ENCODE measurements at regions not wholly inside any gene's neighbourhood (a gene's known extent, or its start where the extent isn't known, plus 50 kb on each side); places are given as distances from the start of the nearest gene placed in this dataset.
"Not testable (repeated sequence)": the region's sequence is repeated elsewhere in the genome, so short reads cannot be mapped to it uniquely, and the experiment has no call there.

DNA sequence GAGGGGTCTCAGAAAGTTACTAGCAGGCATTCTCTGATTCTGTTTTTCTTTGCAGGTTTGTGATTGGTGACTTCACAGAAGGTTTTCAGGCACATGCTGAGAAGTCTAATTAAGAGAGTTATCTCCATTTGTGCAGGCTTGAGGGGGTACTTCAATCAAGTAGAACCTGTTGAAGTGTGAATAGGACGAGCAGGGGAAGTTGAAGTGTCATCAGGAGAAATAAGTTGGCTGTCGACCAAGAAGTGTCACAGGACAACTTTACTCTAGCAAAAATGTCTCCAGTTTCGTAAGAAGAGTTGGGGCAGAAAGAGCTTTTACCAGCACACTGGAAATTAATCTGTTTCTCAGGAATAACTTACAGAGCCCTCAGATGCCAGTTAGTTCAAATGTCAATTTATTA lies 576.5 kb upstream of the SLITRK5 start:
- DNase-seq (ENCODE audit: low read depth), result no peak

DNA sequence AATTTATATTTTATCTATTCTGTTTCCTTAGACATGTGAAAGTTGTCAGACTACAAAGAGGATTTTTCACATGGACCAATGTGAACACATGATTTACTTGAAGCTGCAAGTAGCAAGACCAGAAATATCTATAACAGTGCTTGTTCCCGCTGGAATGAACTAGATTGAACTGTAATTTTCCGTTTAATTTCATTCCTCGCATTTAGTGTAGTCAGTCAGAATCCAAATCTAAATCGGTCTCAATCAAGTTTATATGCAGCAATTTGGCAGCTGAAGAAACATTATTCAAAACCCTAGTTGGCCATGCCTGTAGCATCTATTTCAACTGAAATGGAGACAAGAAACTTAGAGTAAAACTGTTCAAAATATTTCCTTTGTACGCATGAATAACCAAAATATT lies 570.7 kb upstream of the SLITRK5 start:
- DNase-seq (ENCODE audit: low read depth), result no peak

DNA sequence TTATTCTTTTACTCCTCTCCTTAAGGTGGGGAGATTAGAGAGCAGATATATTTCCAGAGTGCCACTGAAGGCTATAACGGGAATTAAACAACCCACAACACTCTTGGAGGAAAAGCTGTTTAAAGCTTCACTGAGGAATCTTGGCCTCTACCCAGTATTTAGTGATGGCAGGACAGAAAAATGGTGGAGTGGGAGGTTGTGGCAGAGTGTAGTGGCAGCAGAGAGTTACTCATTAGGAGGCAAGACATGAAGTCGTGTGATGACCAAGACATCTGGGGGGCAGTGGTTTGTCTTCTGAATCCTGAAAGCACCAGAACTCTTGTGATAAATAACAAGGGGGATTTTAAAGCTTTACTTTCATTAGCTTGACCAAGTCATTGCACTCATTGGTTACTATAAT lies 563.5 kb upstream of the SLITRK5 start:
- no peak for DNase-seq (ENCODE audit: low read depth)

DNA sequence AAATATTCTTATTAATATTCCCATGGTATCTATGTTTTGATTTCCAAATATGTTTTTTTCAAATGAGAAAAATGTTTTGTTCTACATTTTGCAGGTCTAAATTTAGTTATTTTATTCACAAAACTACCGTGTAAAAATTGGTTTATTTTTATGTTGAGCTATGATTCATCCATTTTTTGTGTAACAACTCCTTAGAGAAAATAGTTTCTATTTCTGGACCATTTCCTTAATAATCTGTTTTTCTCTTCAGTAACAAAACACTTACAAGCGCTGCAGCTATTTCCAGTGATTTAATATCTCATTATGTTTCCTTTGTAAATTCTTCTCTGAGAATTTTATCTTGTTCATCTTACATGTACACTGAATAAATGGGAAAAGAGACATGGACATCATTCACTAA lies 550.7 kb upstream of the SLITRK5 start:
- DNase-seq (ENCODE audit: low read depth), result no peak

DNA sequence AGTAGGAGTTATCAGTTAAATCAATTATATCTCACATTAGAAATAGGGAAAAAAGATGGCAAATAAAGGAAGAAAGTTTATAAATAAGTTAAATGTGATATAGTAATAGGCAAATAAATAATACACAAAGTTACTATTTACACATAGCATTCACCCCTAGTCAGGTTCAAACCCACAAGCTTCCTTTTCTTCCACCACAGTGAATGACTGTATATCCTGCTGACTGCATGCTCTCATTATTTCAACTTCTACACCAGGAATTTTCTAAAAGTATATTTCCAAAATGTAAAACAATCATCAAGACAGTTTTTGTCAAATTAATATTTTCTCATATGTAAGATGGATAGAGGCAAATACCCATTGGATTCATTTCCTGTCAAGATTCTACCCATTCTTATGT lies 548.6 kb upstream of the SLITRK5 start:
- peak; percentile 45 for DNase-seq (ENCODE audit: low read depth)

DNA sequence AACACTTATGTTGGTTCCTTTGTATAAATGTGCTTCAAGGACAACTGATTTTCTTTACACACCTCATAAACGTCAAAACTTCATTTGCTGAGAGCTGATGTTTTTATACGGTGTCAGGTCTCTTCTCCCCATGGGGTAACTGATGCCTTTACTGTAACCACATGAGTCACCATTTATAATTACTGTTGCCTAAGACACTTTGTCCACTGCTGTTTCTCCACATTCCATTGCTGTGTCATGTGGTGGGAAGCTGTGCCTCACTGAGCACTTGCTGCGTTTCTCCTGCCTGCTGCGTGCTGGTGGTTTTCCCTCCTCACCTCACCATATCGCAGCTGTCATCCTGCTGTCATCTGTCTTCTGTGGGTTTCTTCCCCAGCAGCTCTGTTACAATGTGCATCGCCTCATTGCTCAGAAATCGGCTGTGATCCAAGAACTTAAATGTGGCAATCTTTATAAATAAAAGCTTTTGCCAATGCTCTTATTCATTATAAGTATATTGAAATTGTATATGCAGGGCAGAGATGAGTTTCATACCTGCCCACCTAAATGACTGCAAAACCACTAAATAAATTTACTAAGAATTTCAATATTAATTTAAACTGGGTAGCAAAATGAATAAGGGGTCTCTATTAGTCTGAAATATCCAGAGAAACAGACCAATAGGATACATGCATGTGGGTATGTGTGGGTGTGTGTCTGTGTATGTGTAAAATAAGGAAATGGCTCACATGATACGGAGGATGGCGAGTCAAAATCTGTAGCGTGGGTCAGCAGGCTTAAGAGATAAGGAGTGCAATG lies 547.0 kb upstream of the SLITRK5 start:
- DNase-seq (ENCODE audit: low read depth), result peak; percentile 99

DNA sequence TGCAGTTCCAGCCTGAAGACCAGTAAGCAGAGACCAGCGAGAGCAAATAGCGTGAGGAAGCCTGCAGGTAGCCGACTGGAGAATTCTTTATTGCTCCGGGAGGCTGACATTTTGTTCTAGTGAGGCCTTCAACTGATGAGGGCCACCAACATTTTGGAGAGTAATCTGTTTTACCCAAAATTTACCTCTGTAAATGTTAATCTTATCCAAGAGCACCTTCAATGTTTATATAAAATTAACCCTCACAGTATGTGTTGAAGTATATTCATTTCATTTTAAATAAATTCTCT lies 546.4 kb upstream of the SLITRK5 start:
- no peak for DNase-seq (ENCODE audit: low read depth)

DNA sequence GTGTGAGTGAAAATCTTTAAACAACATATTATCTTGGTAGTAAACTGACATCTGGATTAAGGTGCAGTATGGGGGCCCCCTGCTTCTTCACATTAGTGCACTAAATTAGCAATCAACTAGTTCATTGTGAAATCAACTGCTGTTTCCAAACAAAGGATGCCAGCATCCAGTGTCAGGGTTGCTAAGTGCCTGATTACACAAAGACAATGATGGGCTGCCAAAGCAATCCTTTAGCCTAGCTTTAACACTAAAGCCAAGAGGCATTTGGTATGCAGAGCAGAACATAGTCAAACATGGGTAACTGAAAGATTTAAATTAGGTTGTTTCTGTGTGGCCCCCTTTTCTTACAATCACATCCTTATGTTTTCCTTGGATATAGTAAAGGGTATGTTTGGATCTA lies 543.1 kb upstream of the SLITRK5 start:
- DNase-seq (ENCODE audit: low read depth), result no peak

DNA sequence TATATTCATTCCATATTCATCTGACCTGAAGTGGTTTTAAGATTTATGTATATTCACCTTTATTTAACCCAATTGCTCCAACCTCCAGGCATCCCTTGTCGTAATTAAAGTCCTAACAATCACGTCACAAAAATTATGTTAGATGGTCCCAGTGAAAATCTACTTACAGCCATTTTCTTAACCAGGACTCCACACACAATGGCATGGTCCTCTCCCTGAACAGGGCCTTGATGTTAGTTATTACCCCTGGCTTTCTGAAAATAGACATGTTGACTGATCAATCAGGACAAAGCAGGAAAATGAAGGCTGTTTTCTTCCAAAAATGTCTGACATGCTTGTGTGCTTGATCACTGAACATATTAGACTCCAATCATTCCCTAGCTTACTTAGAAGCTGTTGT lies 542.7 kb upstream of the SLITRK5 start:
- no peak for DNase-seq (ENCODE audit: low read depth)

DNA sequence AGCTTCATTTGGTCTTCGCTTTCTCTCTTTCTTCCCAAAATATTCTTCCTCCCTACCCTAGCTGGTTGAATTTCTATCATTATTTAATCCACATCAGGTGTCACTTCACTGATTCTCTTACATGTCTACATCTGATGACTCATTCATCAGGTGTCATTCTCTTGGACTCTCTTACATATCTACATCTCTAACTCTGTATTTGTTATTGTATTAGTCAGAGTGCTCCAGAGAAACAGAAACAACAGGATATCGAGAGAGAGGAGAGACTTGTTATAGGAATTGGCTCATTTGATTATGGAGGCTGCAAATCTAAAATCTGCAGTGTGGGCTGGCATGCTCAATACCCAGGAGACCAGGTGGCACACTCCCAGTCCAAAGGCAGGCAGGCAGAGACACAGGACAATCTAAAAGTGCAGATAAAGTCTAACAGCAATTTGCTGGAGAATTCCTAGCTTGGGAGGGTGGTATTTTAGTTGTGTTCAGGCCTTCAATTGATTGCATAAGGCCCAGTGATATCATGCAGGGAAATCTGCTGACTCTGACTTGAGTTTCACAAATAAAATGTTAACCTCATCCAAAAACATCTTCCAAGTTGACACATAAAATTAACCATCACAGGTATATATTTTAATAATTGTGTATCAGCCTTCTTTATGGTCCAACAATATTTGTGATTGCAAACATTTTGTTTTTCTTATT lies 541.4 kb upstream of the SLITRK5 start:
- DNase-seq (ENCODE audit: low read depth), result no peak

DNA sequence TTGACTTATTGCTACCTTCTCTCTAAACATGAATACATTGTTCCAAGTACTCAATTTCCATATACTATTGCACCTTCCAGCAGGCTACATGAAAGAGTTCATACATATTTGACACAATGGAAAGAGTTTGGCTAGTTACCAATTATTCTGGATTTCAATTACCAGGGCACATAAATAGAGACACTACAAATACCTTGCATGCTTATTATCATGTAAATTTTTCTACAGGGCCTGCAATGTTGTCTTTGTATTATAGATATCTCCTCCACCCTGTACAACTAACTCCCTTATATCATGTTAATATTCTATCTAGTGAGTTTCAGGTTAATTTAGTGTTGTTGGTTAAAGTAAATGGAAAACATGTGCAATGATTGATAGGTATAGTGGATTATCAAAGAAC lies 540.7 kb upstream of the SLITRK5 start:
- DNase-seq (ENCODE audit: low read depth), result no peak

DNA sequence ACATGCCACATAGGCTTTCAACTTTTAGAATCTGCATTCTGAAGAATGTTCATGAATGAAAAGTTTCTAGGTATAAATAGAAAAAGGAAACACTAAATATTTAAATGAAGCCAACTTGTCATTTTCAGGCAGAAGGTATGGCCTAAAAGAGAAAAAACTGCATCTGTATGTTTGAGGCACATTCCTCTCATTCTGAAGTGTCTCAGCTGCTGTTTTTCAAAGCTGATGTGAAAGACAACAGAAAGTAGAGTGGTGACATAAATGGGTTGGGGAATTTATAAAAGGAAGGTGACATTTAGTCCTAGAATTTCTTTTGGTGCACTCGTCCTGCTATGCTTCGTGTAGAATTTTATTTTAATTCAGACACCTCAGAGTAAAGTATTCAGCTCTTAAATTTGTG lies 539.6 kb upstream of the SLITRK5 start:
- DNase-seq (ENCODE audit: low read depth), result no peak

DNA sequence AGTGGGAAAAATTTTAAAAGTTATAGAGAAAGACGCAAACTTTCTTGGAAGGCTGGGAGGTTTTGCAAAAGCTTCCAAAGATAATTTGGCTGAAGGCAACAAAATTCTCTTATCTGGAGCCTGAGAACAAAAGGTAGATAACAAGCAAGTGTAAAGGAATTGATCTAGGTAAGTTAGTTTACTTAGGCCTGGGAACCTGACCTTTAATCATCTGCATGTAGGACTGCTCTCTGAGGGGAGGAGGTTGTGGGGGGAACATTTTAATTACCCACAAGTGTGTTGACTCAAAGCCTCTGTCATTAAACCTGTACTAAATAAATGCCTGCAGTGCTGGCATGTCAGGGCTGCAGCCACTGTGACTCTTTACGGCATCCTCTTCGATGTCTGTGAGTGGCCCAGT lies 532.3 kb upstream of the SLITRK5 start:
- no peak for DNase-seq (ENCODE audit: low read depth)

DNA sequence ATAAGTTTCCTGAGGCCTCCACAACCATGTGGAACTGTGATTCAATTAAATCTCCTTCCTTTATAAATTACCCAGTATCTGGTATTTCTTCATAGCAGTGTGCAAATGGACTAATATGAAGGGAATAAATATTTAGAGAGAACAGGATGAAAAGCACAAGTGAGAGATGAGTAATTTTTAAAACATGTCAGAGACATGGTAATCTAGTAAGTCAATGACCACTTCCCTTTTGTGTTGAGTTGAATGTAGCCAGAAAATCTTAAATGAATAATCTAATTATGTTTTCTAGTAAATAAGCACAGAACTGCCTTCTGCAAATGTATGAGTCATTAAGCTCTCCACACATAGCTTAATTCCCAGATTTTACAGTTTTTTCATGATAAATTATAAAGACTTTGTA lies 524.1 kb upstream of the SLITRK5 start:
- peak; percentile 37 for DNase-seq (ENCODE audit: low read depth)

DNA sequence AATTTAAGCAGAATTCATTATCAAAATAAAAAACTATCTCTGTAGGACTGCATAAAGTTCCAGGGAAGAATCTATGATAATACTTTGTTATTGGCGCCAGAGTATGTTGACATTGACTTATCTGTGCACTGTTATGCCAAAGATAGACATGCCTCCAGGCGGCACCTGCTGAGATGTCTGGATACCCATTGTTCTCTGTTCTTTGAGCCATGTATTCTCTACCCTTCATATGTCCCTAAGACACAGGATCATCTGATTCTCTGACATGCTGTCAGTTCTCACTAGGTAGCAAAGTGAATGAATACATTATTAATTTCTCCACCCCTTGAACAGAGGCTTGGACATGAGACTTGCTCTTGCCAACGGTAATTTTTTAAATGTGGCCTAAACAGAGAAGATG lies 517.8 kb upstream of the SLITRK5 start:
- DNase-seq (ENCODE audit: low read depth), result no peak

DNA sequence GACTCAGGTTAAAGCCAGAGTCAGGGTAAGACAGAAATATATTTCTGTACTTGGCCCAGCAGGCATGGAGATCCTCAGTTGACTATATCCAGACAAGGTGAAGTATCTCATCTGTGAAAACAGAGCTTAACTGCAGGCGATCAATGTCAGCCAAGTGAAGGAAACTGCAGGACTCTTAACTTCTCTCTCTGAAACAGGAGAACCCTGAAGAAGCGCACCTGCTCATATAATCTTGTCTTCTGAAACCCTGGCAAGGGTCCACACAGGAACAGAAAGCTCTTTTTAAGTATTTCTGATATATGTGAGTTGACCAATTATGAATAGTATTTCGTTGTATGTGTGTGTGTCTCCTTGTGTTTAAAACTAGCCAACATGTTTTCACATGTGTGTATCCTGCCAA lies 504.8 kb upstream of the SLITRK5 start:
- no peak for DNase-seq (ENCODE audit: low read depth)

DNA sequence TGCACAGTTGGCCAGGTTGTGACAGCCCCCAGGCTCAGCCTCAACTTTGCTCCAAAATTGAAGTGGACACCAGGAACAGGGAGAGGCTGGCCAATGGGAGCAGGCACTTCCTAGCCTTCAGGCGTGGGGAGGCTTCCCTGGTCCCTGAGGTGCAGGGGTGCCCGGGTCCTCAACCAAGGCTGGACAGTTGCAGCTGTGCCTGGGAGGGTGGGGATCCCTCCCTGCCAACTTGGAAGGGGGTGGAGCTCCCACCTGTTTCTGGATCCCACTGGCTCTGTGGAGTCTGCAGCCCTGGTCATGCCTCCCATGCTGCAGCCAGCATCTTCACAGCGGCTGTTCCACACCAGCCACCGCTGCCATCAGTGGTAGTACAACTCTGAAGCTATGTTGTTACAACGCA lies 502.8 kb upstream of the SLITRK5 start:
- DNase-seq (ENCODE audit: low read depth), result no peak

DNA sequence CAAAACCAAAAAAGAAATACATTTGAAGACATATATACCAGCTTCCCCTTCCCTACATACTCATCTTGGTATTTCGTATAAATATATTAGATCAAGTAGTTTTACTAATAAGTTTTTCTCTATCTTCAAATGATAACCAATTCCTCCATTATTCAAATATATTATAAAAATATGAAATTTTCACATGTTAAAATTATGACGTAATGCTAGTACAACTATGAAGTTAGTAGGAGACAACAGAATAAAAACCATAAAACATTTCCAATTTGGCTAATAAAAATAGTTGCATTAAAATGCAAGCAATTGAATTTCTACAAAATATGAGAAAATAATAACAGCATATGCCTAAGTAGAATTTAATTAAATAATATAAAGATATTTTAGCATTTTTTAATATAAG lies 501.8 kb upstream of the SLITRK5 start:
- no peak for DNase-seq (ENCODE audit: low read depth)

DNA sequence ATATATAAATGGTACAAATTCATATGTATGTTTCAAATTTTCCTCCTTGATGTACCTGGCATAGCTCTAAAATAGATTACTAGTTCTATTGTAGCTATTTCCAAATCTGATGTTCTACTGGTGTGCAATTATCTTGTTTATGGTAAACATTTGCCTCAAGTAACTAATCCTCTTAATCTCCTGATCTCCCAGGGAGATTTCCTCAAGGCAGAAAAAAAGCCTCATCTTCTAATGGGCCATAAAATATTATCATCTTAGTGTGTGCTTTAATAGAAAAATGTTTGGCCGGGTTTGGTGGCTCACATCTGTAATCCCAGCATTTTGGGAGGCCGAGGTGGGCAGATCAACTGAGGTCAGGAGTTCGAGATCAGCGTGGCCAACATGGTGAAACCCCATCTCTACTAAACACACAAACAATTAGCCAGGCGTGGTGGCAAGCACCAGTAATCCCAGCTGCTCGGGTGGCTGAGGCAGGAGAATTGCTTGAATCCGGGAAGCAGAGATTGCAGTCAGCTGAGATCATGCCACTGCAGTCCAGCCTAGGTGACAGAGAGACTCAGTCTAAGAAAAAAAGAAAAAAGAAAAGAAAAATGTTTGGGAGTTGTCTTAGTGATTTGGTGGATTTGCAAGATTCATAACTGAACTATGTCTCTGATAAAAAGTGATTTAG lies 498.9 kb upstream of the SLITRK5 start:
- DNase-seq (ENCODE audit: low read depth), result no peak

DNA sequence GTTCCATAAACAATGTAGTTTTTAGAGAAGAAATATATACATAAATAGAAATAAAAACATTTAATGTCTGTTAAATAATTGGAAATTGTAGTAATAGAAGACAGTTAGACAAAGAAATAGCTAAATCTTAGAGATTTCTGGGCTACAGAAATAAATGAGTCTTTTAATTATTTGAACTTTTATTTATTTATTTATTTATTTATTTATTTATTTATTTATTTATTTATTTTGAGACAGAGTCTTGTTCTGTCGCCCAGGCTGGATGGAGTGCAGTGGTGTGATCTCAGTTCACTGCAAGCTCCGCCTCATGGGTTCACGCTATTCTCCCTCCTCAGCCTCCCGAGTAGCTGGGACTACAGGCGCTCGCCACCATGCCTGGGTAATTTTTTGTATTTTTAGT lies 486.0 kb upstream of the SLITRK5 start:
- DNase-seq (ENCODE audit: low read depth), result not testable (repeated sequence)

DNA sequence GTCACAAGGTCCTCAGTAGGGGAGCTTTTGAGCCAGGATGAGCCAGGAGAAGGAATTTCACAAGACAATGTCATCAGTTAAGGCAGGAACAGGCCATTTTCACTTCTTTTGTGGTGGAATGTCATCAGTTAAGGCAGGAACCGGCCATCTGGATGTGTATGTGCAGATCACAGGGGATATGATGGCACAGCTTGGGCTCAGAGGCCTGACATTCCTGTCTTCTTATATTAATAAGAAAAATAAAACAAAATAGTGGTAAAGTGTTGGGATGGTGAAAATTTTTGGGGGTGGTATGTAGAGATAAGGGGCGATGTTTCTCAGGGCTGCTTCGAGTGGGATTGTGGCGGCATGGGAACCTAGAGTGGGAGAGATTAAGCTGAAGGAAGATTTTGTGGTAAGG lies 484.5 kb upstream of the SLITRK5 start:
- DNase-seq (ENCODE audit: low read depth), result not testable (repeated sequence)

DNA sequence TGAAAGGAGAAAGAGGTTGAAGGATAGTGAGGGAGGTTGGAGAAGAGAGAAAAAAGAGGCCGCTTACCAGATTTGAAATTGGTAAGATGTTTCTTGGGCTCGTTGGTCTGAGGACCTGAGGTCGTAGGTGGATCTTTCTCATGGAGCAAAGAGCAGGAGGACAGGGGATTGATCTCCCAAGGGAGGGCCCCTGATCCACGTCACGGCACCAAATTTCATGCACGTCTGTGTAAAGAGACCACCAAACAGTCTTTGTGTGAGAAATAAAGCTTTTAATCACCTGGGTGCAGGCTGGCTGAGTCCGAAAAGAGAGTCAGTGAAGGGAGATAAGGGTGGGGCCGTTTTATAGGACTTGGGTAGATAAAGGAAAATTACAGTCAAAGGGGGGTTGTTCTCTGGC lies 479.7 kb upstream of the SLITRK5 start:
- DNase-seq (ENCODE audit: low read depth), result not testable (repeated sequence)

DNA sequence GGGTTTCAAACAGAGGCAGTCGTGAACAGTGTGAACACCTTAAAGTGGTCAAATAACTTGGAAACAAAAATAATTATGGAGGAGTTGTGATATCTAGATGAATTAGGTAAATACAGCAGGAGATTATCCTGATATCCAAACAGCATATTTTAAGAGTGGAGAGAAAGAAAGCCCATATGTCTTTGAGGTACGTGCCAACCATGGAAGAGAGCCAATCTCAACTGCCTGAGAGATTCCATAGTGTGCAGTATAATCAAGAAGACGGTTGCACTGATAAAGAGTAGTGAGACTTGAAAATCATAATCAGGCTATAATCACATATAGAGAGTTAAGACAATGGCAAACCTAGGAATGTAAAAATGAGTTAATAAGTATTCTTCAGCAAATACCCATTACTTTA lies 472.8 kb upstream of the SLITRK5 start:
- DNase-seq (ENCODE audit: low read depth), result no peak

DNA sequence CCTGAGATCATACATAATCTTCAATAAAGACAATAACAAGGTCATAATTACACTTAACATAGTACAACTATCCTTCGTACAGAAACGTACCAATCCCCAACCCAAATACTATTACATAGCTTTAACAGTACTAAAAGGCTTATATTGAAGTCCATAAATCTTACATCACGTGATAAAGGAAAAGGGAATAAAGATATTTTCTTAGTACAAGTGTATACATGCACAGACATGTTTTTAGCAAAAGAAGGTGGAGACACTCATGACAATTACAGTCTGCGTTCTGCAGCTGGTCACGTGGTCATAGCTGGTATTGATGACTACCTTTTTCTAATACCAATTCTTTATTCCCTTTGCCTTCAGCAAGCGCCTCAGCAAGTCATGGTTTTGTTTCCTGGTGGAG lies 464.5 kb upstream of the SLITRK5 start:
- DNase-seq (ENCODE audit: low read depth), result no peak
